GM13976 (cell line): ENCODE measurements at regions not wholly inside any gene's neighbourhood (a gene's known extent, or its start where the extent isn't known, plus 50 kb on each side); places are given as distances from the start of the nearest gene placed in this dataset.

Source experiments
- DNase-seq: peaks from one replicate; pipeline ENCODE4 v3.0.0; 2012; ENCODE audit warnings: low spot score
- in situ Hi-C: fragments of 300-500 bp; cut with MboI; formaldehyde crosslinking; loops from one replicate; pipeline ENCODE4 v1.12.0; 2022; ENCODE audit warnings: low sequenced_read_pairs, mixed read lengths, inconsistent platforms; ENCODE audit not compliant: unreplicated experiment
- TF ChIP-seq, protein P1 (sequence below): IDR thresholded peaks from 2 replicates; pipeline ENCODE4 v1.5.1; 2012; ENCODE audit warnings: borderline replicate concordance, mild to moderate bottlenecking; ENCODE audit not compliant: insufficient read depth; ENCODE audit errors: extremely low read depth, missing control alignments, control extremely low read depth

DNA sequence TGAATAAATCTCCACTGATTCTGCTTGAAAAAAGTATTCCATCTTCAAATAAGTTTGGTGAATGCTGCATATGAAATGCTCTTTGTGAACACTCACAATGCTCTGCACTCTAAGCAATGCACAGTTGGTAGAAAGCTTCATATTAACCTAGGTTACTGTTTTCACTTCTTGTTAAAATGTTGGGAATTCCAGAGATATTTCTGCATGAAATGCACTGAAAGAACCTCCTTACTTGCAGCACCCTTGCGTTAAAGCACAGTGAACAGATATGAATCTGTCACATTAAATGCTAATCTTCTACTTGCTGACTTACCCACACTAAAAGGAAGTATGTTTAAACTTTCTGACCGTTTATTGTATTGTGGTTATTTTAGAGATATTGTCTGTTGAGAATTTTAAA, 584.1 kb upstream of the NUDT12 start:
- no peak for DNase-seq
- TF ChIP-seq, protein P1, sequence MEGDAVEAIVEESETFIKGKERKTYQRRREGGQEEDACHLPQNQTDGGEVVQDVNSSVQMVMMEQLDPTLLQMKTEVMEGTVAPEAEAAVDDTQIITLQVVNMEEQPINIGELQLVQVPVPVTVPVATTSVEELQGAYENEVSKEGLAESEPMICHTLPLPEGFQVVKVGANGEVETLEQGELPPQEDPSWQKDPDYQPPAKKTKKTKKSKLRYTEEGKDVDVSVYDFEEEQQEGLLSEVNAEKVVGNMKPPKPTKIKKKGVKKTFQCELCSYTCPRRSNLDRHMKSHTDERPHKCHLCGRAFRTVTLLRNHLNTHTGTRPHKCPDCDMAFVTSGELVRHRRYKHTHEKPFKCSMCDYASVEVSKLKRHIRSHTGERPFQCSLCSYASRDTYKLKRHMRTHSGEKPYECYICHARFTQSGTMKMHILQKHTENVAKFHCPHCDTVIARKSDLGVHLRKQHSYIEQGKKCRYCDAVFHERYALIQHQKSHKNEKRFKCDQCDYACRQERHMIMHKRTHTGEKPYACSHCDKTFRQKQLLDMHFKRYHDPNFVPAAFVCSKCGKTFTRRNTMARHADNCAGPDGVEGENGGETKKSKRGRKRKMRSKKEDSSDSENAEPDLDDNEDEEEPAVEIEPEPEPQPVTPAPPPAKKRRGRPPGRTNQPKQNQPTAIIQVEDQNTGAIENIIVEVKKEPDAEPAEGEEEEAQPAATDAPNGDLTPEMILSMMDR, result no peak
- in situ Hi-C loops, result no loop called here

DNA sequence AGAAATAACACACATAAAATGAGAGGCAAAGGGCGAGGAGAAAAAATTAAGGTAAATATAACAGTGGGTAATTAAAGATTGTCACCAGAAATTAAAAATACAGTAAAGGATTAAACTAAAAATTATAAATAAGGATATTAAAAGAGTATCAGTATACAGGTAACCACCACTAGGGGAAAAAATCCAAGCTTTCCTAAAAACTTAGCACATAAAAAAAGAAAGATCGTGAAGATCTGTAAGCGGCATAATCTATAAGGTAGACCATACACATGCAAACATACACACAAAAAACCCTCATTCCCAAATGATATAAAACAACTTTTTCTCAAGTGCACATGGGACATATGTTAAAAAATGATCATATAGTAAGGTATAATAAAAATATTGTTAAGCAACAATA, 577.3 kb upstream of the NUDT12 start:
- no peak for DNase-seq
- TF ChIP-seq, protein P1, result no peak
- in situ Hi-C loops, result no loop called here

GRCh38 chr5:104130320-104130719, 567.7 kb upstream of the NUDT12 start:
- in situ Hi-C loops, result no loop called here
- TF ChIP-seq, protein P1, result no peak
- DNase-seq, result no peak

DNA sequence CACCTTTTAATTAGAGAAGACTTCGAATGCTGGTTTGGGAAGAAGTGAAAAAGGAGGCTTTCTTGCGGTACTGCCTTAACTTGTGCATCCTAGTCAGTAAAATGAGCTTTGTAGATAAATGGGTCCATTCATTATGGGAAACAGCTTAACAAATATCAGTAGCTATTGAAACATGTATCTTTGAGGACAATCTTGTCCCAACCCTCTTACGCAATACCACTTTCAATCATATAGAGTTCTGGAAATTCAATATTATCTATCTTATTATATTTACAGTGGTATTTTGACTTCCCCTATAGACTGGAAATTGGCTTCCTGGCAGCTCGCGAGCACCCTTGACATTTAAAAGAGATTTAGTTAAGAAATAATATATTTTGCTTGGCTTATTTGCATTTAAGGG, 565.8 kb upstream of the NUDT12 start:
- TF ChIP-seq, protein P1, result no peak

GRCh38 chr5:104126980-104127379, 564.4 kb upstream of the NUDT12 start:
- in situ Hi-C loops, result no loop called here
- no peak for DNase-seq
- TF ChIP-seq, protein P1, result no peak

More for the DNA sequence above, 565.8 kb upstream of the NUDT12 start:
- in situ Hi-C loops, result no loop called here
- DNase-seq, result no peak

- TF ChIP-seq, protein P1, result no peak
- no peak for DNase-seq
- in situ Hi-C loops, result no loop called here
Measured at GRCh38 chr5:104119529-104119928, 556.9 kb upstream of the NUDT12 start.

DNA sequence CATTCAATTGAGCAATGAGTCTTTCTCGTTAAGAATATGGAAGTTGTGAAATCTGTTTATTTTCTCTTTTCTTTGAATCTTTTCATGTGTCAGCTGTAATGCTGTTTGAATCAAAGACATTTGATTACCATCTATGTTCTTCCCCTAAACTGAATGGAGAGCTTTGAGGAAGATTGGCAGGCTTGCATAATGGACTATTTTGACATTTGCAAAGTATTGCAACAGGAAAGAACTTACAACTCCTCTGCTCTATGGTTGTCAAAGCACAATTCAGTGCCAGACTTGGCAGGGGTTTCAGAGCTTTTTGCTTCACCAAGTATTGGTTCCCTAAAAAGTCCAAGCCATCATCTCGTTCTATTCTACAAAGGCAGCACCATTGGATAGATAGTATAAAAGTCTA, 549.0 kb upstream of the NUDT12 start:
- in situ Hi-C loops, result no loop called here
- no peak for DNase-seq
- TF ChIP-seq, protein P1, result no peak
